Suppressor macrophage treated with lipopolysaccharide for 4 hours (primary cell): ENCODE measurements at regions not wholly inside any gene's neighbourhood (a gene's known extent, or its start where the extent isn't known, plus 50 kb on each side); places are given as distances from the start of the nearest gene placed in this dataset.
"Not testable (repeated sequence)": the region's sequence is repeated elsewhere in the genome, so short reads cannot be mapped to it uniquely, and the experiment has no call there.

ENCODE experiments used
- DNase-seq: peaks from one replicate; pipeline ENCODE4 v3.0.0-alpha.2; 2020

GRCh38 chr2:185274718-185275484 lies 463.7 kb upstream of the FSIP2 start:
- no peak for DNase-seq

DNA sequence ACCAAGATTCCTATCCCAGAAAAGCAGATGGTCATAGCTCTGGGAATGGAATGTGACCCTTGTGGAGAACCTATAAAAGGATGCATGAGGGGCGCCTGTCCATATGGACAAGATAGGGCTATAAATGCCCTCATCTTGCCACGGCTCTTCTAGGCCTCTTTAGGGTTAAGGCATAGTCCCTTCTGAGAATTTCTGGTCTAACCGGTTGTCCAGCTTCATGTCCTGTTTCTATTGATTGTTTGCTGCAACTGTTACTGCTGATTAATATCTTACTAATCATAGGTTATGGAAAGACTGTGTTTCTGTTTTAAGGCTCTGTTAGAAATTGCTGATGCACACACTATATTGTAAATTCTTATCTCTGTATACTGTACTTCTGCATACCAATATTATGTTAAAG lies 462.6 kb upstream of the FSIP2 start:
- not testable (repeated sequence) for DNase-seq

DNA sequence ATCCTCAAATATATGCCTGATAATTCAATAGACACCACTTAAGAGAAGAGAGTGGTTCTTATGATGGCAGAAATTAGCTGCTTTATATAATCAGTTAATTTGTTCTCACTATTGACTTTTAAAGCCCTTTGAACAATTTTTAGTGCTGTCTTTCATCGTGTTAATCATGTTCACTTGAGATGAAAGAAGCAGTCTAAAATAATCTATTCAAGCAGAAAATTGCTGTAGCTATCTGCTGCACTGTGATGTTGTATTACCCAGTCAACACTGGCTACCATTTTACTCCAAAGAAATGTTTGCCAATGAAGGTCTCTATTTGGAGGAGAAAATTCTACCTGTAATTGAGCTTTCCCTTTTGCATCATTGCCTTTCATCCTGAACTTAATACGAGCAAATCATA lies 459.8 kb upstream of the FSIP2 start:
- no peak for DNase-seq

DNA sequence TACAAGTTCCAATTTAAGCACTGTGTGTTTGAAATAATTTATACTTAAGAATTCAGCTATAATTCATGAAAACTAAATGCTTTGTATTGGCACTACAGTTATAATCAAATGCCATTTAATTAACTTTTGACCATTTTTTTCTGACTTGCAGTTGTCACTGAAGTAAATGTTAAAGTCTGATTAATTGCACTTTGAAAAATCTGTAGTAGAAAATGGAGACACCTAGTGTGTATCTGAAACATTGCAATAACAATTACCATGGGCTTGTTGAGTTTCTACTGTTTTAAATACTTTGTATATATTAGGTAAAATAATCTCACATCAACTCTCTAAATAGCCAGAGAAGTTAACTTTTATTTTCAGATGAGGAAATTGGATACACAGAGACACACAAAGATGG lies 458.6 kb upstream of the FSIP2 start:
- DNase-seq = peak; percentile 11

- no peak for DNase-seq
Measured at GRCh38 chr2:185284696-185285095, 453.9 kb upstream of the FSIP2 start.

DNA sequence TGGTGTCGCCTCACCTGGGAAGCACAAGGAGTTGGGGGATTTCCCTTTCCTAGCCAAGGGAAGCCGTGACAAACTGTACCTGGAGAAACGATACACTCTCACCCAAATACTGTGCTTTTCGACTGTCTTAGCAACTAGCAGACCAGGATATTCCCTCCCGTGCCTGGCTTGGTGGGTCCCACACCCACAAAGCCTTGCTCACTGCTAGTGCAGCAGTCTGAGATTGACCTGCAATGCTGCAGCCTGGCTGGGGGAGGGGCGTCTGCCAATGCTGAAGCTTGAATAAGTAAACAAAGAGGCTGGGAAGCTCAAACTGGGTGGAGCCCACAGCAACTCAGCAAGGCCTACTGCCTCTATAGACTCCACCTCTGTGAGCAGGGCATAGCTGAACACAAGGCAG lies 448.6 kb upstream of the FSIP2 start:
- not testable (repeated sequence) for DNase-seq

- DNase-seq = peak; percentile 34
Measured at GRCh38 chr2:185291035-185291647, 447.5 kb upstream of the FSIP2 start.

DNA sequence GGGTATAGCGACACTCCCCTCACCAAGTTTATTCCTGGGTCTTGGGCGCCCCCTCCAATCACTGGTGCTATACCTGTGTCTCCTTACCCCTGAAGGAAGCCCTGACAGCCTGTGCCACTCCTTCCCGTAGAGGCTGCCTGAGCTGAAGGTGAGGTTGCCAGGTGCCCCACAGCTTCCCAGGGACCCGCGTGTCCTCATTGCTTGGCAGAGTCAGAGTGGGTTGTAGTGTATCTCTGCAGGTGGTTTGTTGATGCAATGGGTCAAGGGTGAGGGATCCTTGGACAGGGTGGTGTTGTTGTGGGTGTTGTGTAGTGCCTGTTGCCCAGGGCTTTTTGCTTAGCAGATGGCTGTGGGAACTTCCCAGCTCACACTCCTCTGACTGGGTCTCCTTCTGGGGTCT lies 438.7 kb upstream of the FSIP2 start:
- no peak for DNase-seq

GRCh38 chr2:185306119-185306518 lies 432.5 kb upstream of the FSIP2 start:
- DNase-seq = no peak

GRCh38 chr2:185316383-185316782 lies 422.2 kb upstream of the FSIP2 start:
- DNase-seq = no peak

GRCh38 chr2:185318271-185318724 lies 420.3 kb upstream of the FSIP2 start:
- no peak for DNase-seq

GRCh38 chr2:185335879-185336278 lies 402.7 kb upstream of the FSIP2 start:
- DNase-seq = no peak

GRCh38 chr2:185337033-185337432 lies 401.6 kb upstream of the FSIP2 start:
- DNase-seq = no peak

DNA sequence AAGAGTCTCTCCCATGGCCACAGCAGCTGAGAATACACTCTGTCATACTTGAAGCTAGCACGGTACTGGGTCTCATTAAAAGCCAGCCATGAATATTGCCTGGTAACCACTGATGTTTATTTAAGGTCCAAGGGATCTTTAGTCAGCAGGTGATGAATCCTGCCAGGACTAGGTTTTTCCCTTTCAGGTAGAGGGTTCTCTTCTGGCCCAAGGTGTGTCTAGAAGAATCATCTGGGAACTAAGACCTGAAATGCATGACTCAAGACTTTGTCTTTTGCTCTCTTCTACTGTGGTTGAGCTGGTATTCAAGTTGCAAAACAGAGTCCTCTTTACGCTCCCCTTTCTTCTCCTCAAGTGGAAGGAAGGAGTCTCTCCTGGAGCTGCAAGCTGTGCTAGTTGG lies 400.5 kb upstream of the FSIP2 start:
- DNase-seq = no peak

DNA sequence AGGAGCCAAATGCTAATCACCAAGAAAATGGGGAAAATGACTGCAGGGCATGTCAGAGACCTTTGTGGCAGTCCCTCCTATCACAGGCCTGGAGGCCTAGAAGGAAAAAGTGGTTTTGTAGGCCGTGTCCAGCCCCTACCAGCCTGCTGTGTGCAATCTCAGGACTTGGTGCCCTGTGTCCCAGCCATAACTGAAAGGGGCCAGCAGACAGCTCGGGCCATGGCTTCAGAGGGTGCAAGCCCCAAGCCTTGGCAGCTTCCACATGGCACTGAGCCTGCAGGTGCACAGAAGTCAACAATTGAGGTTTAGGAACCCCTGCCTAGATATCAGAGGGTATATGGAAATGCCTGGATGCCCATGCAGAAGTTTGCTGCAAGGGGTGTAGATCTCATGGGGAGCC lies 391.2 kb upstream of the FSIP2 start:
- no peak for DNase-seq

DNA sequence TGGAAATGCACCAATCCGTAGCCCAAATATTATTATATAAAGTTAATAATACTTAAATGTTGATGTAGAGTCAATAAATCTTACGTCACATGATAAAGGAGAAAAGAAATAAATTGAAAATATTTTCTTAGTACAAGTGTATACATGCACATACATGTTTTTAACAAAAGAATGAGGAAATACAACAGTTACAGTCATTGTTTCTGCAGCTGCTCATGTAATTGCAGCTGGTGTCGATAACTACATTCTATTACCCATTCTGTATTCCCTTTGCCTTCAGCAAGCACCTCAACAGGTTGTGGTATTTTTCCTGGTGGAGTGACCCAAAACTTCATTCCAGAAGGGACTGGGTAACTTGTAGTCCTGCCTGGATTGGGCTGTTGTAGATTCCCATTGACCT lies 377.8 kb upstream of the FSIP2 start:
- no peak for DNase-seq

DNA sequence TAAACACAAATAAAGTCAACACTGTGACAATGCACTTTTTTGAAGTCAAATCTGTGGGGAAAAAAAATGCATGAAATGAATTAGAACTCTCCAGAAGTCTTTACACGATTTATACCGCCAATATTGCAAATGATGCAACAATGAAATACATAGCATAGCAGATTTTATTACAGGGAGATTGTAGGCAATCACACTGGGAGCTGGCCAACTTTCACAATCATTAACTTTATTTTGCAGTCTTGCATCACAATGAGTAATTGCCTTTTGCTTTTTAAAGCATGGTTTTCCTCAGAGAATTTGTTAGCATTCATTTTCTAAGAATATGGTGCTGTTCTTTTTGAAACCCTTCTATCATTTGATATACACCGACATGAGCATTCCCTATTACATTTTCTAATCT lies 366.4 kb upstream of the FSIP2 start:
- DNase-seq = no peak

GRCh38 chr2:185373229-185373628 lies 365.4 kb upstream of the FSIP2 start:
- DNase-seq = no peak

DNA sequence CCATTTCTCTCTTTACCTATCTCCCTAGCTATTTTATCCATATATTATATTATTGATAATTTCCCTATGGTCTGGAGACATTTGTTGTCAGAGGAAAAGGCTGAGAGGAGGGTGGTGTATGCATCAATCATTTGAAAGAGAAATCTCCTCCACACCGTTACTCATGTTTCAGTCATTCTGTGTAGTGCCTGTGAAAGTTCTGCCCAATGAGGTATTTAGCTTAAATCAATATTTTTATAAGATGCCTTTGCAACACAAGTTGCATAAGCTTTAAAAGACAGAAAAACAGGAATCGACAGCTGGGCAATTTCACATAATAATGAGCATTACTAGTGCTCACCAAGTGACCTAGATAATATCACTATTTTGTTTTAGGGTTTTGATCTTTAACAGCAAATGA lies 363.7 kb upstream of the FSIP2 start:
- DNase-seq = no peak

- DNase-seq = no peak
Measured at GRCh38 chr2:185375731-185376130, 362.9 kb upstream of the FSIP2 start.

- no peak for DNase-seq
Measured at GRCh38 chr2:185381631-185382030, 357.0 kb upstream of the FSIP2 start.

GRCh38 chr2:185384822-185385560 lies 353.6 kb upstream of the FSIP2 start:
- DNase-seq = no peak

GRCh38 chr2:185388226-185388625 lies 350.4 kb upstream of the FSIP2 start:
- no peak for DNase-seq

GRCh38 chr2:185391543-185391942 lies 347.1 kb upstream of the FSIP2 start:
- DNase-seq = no peak
